Right cardiac atrium (tissue), 5 donors: ENCODE measurements at regions not wholly inside any gene's neighbourhood (a gene's known extent, or its start where the extent isn't known, plus 50 kb on each side); places are given as distances from the start of the nearest gene placed in this dataset.
A peak's percentile ranks its signal among the peaks of the same experiment; 100 is the strongest.

ENCODE experiments used
- ATAC-seq, 2 donors: fragments of 200-7000 bp; cut with Tn5 transposase; one replicate each; pipeline versions ENCODE4 v1.8.0 to v1.9.1; 2020; ENCODE audit warnings: moderate library complexity in 2 of 2, mild to moderate bottlenecking in 1 of 2
- DNase-seq, 3 donors: peaks; one replicate each; pipeline ENCODE4 v3.0.0-alpha.2; 2020
- H3K27ac ChIP-seq: one replicate; pipeline ENCODE4 v1.5.1; 2013; ENCODE audit warnings: mild to moderate bottlenecking, low read length, control low read depth, moderate library complexity
- H3K27me3 ChIP-seq: one replicate; pipeline ENCODE4 v1.6.1; 2013; ENCODE audit not compliant: control insufficient read depth, insufficient read depth
- H3K4me1 ChIP-seq: one replicate; pipeline ENCODE4 v1.6.1; 2013; ENCODE audit warnings: low read length; ENCODE audit not compliant: control insufficient read depth, insufficient read depth
- H3K4me3 ChIP-seq: one replicate; pipeline ENCODE4 v1.5.1; 2013; ENCODE audit warnings: low read length, control low read depth
- H3K9me3 ChIP-seq: one replicate; pipeline ENCODE4 v1.6.1; 2013; ENCODE audit warnings: low read length; ENCODE audit not compliant: control insufficient read depth
- WGBS: extraction: QIAGEN DNeasy Blood & Tissue Kit; methylation state at CpG from one replicate; pipeline ENCODE4 v1.1.7; 2013; 5-methylcytosine and 5-hydroxymethylcytosine counted together
- intact Hi-C, 4 donors: fragments of 100-400 bp; cut with DNase I; formaldehyde crosslinking; loops; one replicate each; pipeline versions ENCODE4 v1.11.0 to v1.14.0; 2022 to 2023
- donor health status: healthy with polysubstance abuse.
- donor health status: DM: no; HTN: yes; CAD: no.
- donor health status: DM: no; HTN: no; CAD: no.
- donor health status: DM: no; HTN: yes; CAD: no; lungs with severe emphysema.
- donor health status: DM: yes; HTN: yes; CAD: no.

GRCh38 chr18:79612291-79613108 is 67.1 kb upstream of the CTDP1 start:
- Histone ChIP-seq H3K9me3 (no peaks in the 10 kb centered on the region), H3K27ac (no peak overlapping the region), H3K27me3 (no peaks in the 10 kb centered on the region), H3K4me1 (no peaks in the 10 kb centered on the region), H3K4me3 (no peak overlapping the region)
- ATAC-seq (no peak), DNase-seq (peak in 2 of 3 donors; percentile 34 to 48)
- intact Hi-C loops: no loop called here
- 93% methylated on average over 27 of the region's 27 CpGs for WGBS

- intact Hi-C loops: no loop called here
- H3K4me3 ChIP-seq: no peak overlapping the region
- WGBS: 89% methylated on average over 33 of the region's 33 CpGs
- H3K27me3 ChIP-seq: no peaks in the 10 kb centered on the region
- H3K4me1 ChIP-seq: no peaks in the 10 kb centered on the region
- no peak overlapping the region for H3K27ac ChIP-seq
- H3K9me3 ChIP-seq: no peaks in the 10 kb centered on the region
- ATAC-seq: no peak
- DNase-seq: peak in 1 of 3 donors; percentile 38
These were observed 66.2 kb upstream of the CTDP1 start for GRCh38 chr18:79613186-79613931.

GRCh38 chr18:79614211-79614955 is 65.2 kb upstream of the CTDP1 start:
- DNase-seq (no peak), ATAC-seq (no peak)
- no peaks in the 10 kb centered on the region for H3K27me3 ChIP-seq
- intact Hi-C loops: no loop called here
- no peaks in the 10 kb centered on the region for H3K9me3 ChIP-seq
- H3K27ac ChIP-seq: no peak overlapping the region
- H3K4me1 ChIP-seq: no peaks in the 10 kb centered on the region
- 91% methylated on average over 26 of the region's 26 CpGs for WGBS
- no peak overlapping the region for H3K4me3 ChIP-seq

GRCh38 chr18:79615091-79615490 is 64.5 kb upstream of the CTDP1 start:
- H3K27me3 ChIP-seq: no peaks in the 10 kb centered on the region
- WGBS: 90% methylated on average over 18 of the region's 18 CpGs
- no peak overlapping the region for H3K4me3 ChIP-seq
- H3K27ac ChIP-seq: no peak overlapping the region
- DNase-seq: no peak
- H3K9me3 ChIP-seq: no peaks in the 10 kb centered on the region
- intact Hi-C loops: no loop called here
- ATAC-seq: no peak
- no peaks in the 10 kb centered on the region for H3K4me1 ChIP-seq

- intact Hi-C loops: no loop called here
- 80% methylated on average over 7 of the region's 7 CpGs for WGBS
- Histone ChIP-seq H3K27ac (no peak overlapping the region), H3K9me3 (no peaks in the 10 kb centered on the region), H3K27me3 (no peaks in the 10 kb centered on the region), H3K4me3 (no peak overlapping the region), H3K4me1 (no peaks in the 10 kb centered on the region)
- DNase-seq (no peak), ATAC-seq (no peak)
These were observed 64.0 kb upstream of the CTDP1 start for GRCh38 chr18:79615586-79615985.

- peak overlapping the region; percentile 36 for H3K4me3 ChIP-seq
- H3K27me3 ChIP-seq: no peaks in the 10 kb centered on the region
- no peak overlapping the region for H3K27ac ChIP-seq
- 37% methylated on average over 78 of the region's 89 CpGs for WGBS
- no peaks in the 10 kb centered on the region for H3K9me3 ChIP-seq
- intact Hi-C loops: no loop called here
- DNase-seq (peak in 1 of 3 donors; percentile 63), ATAC-seq (peak; percentile 46 to 61)
- H3K4me1 ChIP-seq: no peaks in the 10 kb centered on the region
These were observed 62.7 kb upstream of the CTDP1 start for GRCh38 chr18:79616651-79617510.

- 66% methylated on average over 79 of the region's 79 CpGs for WGBS
- intact Hi-C loops: no loop called here
- Histone ChIP-seq H3K4me3 (no peak overlapping the region), H3K4me1 (no peaks in the 10 kb centered on the region), H3K27me3 (no peaks in the 10 kb centered on the region), H3K9me3 (no peaks in the 10 kb centered on the region), H3K27ac (no peak overlapping the region)
- ATAC-seq: peak; percentile 45 to 52
- peak in 1 of 3 donors; percentile 63 for DNase-seq
These were observed 61.8 kb upstream of the CTDP1 start for GRCh38 chr18:79617511-79618500.

GRCh38 chr18:79620576-79621165 is 58.9 kb upstream of the CTDP1 start:
- peak in 1 of 3 donors; percentile 11 for DNase-seq
- no peaks in the 10 kb centered on the region for H3K27me3 ChIP-seq
- WGBS: 84% methylated on average over 20 of the region's 20 CpGs
- no peaks in the 10 kb centered on the region for H3K9me3 ChIP-seq
- H3K4me1 ChIP-seq: no peaks in the 10 kb centered on the region
- no peak overlapping the region for H3K4me3 ChIP-seq
- no peak overlapping the region for H3K27ac ChIP-seq
- ATAC-seq: no peak
- intact Hi-C loops: no loop called here

- DNase-seq (peak in 2 of 3 donors; percentile 13 to 44), ATAC-seq (no peak)
- Histone ChIP-seq H3K4me1 (no peaks in the 10 kb centered on the region), H3K27me3 (no peaks in the 10 kb centered on the region), H3K4me3 (no peak overlapping the region), H3K27ac (no peak overlapping the region), H3K9me3 (no peaks in the 10 kb centered on the region)
- intact Hi-C loops: no loop called here
- 88% methylated on average over 14 of the region's 14 CpGs for WGBS
These were observed 58.1 kb upstream of the CTDP1 start for GRCh38 chr18:79621501-79621900.
